Breast epithelium (tissue), 3 donors: ENCODE measurements at regions not wholly inside any gene's neighbourhood (a gene's known extent, or its start where the extent isn't known, plus 50 kb on each side); places are given as distances from the start of the nearest gene placed in this dataset.

Experiments used
- POLR2AphosphoS5 ChIP-seq, 3 donors: sonication (generic); formaldehyde crosslinking; IDR thresholded peaks; one replicate each; pipeline ENCODE4 v1.6.1; 2017; ENCODE audit warnings: antibody characterized with exemption in 3 of 3
- TF ChIP-seq, protein P1 (sequence below), 3 donors: fragments of 450-650 bp; IDR thresholded peaks; one replicate each; pipeline ENCODE4 v1.5.1; 2016 to 2017; ENCODE audit warnings: antibody characterized with exemption in 3 of 3, mild to moderate bottlenecking in 3 of 3, moderate library complexity in 3 of 3

GRCh38 chr2:228840743-228841114 is 430.4 kb downstream of the PID1 start:
- TF ChIP-seq, protein P1, sequence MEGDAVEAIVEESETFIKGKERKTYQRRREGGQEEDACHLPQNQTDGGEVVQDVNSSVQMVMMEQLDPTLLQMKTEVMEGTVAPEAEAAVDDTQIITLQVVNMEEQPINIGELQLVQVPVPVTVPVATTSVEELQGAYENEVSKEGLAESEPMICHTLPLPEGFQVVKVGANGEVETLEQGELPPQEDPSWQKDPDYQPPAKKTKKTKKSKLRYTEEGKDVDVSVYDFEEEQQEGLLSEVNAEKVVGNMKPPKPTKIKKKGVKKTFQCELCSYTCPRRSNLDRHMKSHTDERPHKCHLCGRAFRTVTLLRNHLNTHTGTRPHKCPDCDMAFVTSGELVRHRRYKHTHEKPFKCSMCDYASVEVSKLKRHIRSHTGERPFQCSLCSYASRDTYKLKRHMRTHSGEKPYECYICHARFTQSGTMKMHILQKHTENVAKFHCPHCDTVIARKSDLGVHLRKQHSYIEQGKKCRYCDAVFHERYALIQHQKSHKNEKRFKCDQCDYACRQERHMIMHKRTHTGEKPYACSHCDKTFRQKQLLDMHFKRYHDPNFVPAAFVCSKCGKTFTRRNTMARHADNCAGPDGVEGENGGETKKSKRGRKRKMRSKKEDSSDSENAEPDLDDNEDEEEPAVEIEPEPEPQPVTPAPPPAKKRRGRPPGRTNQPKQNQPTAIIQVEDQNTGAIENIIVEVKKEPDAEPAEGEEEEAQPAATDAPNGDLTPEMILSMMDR (IDR thresholded peaks at IDR 0.05), result no peak
- TF ChIP-seq POLR2AphosphoS5 (IDR thresholded peaks at IDR 0.05), result no peak
